Astrocyte (in vitro differentiated cells and primary cell): ENCODE measurements at regions not wholly inside any gene's neighbourhood (a gene's known extent, or its start where the extent isn't known, plus 50 kb on each side); places are given as distances from the start of the nearest gene placed in this dataset.

ENCODE experiments used
- DNase-seq: peaks from one replicate; pipeline ENCODE4 v3.0.0-alpha.2; 2010; ENCODE audit warnings: low read depth
- FAIRE-seq: peaks from 2 replicates; lab custom pipeline; 2011; peaks lifted over from hg19 to GRCh38; lab: Jason Lieb, UNC
- H2AFZ ChIP-seq: 2 replicates; pipeline ENCODE4 v1.6.0; 2012; ENCODE audit warnings: low read depth, low read length, inconsistent platforms
- H3K27ac ChIP-seq: 2 replicates; pipeline ENCODE4 v1.5.1; 2011; ENCODE audit warnings: low read depth, low read length, inconsistent platforms
- H3K27me3 ChIP-seq: 2 replicates; pipeline ENCODE4 v1.6.0; 2011; ENCODE audit warnings: low read length, inconsistent platforms; ENCODE audit not compliant: insufficient read depth
- H3K36me3 ChIP-seq: 2 replicates; pipeline ENCODE4 v1.5.1; 2011; ENCODE audit warnings: low read length, inconsistent platforms; ENCODE audit not compliant: insufficient read depth
- H3K4me1 ChIP-seq: 2 replicates; pipeline ENCODE4 v1.5.1; 2011; ENCODE audit warnings: low read length, inconsistent platforms; ENCODE audit not compliant: insufficient read depth
- H3K4me2 ChIP-seq: 2 replicates; pipeline ENCODE4 v1.6.0; 2012; ENCODE audit warnings: low read length, inconsistent platforms
- H3K4me3 ChIP-seq: 2 replicates; pipeline ENCODE4 v1.5.1; 2011; ENCODE audit warnings: low read depth, mild to moderate bottlenecking, low read length, inconsistent platforms; ENCODE audit not compliant: insufficient read depth
- H3K79me2 ChIP-seq: 2 replicates; pipeline ENCODE4 v1.6.0; 2012; ENCODE audit warnings: mild to moderate bottlenecking, low read length, inconsistent platforms; ENCODE audit not compliant: insufficient read depth
- H3K9ac ChIP-seq: 2 replicates; pipeline ENCODE4 v1.6.0; 2012; ENCODE audit warnings: mild to moderate bottlenecking, low read length, inconsistent platforms
- H3K9me3 ChIP-seq: 2 replicates; pipeline ENCODE4 v1.5.1; 2012; ENCODE audit warnings: low read depth, mild to moderate bottlenecking, low read length, inconsistent platforms; ENCODE audit not compliant: insufficient read depth
- H4K20me1 ChIP-seq: 2 replicates; pipeline ENCODE4 v1.6.0; 2012; ENCODE audit warnings: low read length, inconsistent platforms; ENCODE audit not compliant: insufficient read depth
- H3K27ac Mint-ChIP-seq: one replicate; pipeline ENCODE4 v1.8.0; 2021; ENCODE audit warnings: mild to moderate bottlenecking, mixed read lengths; ENCODE audit not compliant: unreplicated experiment
- H3K27me3 Mint-ChIP-seq: one replicate; pipeline ENCODE4 v1.8.0; 2021; ENCODE audit warnings: low read depth, mixed read lengths; ENCODE audit not compliant: unreplicated experiment
- H3K36me3 Mint-ChIP-seq: one replicate; pipeline ENCODE4 v1.8.0; 2021; ENCODE audit warnings: low read depth, mixed read lengths; ENCODE audit not compliant: unreplicated experiment
- H3K4me1 Mint-ChIP-seq: one replicate; pipeline ENCODE4 v1.8.0; 2021; ENCODE audit warnings: low read depth, mixed read lengths; ENCODE audit not compliant: unreplicated experiment
- H3K4me3 Mint-ChIP-seq: one replicate; pipeline ENCODE4 v1.8.0; 2021; ENCODE audit warnings: mild to moderate bottlenecking, moderate library complexity, mixed read lengths; ENCODE audit not compliant: unreplicated experiment
- H3K9me3 Mint-ChIP-seq: one replicate; pipeline ENCODE4 v1.8.0; 2021; ENCODE audit warnings: mild to moderate bottlenecking, mixed read lengths; ENCODE audit not compliant: unreplicated experiment
- EZH2 ChIP-seq: IDR thresholded peaks from 2 replicates; pipeline ENCODE4 v1.6.1; 2012; ENCODE audit warnings: mild to moderate bottlenecking, low read length, inconsistent platforms; ENCODE audit not compliant: insufficient read depth
- TF ChIP-seq, protein P1 (sequence below): IDR thresholded peaks from 2 replicates; pipeline ENCODE4 v1.5.1; 2011; ENCODE audit warnings: low read depth, mild to moderate bottlenecking, inconsistent platforms, low read length, moderate library complexity; ENCODE audit not compliant: insufficient read depth

DNA sequence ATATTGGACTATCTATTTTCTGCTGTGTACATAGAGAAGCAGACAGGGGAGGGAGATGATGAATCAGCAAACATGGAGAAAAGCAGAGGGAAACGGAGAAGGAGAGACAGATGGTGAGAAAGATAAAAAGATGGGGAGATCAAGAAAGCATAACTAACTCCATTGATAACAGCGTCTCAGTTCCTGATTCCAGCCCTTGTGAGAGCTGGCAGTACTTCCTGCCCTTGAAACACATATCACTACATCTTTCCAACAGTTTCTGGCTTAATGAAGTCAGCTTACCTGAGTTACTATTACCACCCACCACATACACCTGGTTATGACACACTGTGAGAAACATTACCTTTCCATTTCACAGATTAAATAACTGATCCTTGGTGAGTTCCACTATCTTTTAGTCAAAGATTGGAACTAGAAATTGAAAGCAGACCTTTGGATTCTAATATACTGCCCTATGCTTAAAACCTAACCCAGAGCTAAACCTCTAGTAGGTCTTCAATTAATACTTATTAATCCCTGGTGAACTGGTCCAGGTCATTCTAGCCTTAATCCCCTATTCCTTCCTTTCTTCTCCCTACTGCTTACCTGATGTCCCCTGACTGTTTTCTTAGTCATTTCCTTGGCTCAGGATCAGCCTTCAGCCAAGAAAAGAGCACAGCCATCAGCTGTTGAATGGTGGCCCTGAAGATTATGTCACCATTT, 346.6 kb upstream of the CCL2 start:
- Histone ChIP-seq H3K4me1 (no peaks in the 10 kb centered on the region), H3K27me3 (no peaks in the 10 kb centered on the region), H3K79me2 (no peaks in the 10 kb centered on the region), H3K27ac (no peak overlapping the region), H3K9me3 (no peaks in the 10 kb centered on the region), H3K4me3 (no peak overlapping the region), H2AFZ (no peak overlapping the region), H3K9ac (no peak overlapping the region), H3K36me3 (no peaks in the 10 kb centered on the region), H3K4me2 (no peak overlapping the region), H4K20me1 (no peaks in the 10 kb centered on the region)
- Mint-ChIP-seq H3K27me3 (peaks cover 5% of the 10 kb centered on the region), H3K9me3 (no peaks in the 10 kb centered on the region), H3K4me1 (no peaks in the 10 kb centered on the region), H3K27ac (no peak overlapping the region), H3K36me3 (no peaks in the 10 kb centered on the region), H3K4me3 (no peak overlapping the region)
- TF ChIP-seq, protein P1, sequence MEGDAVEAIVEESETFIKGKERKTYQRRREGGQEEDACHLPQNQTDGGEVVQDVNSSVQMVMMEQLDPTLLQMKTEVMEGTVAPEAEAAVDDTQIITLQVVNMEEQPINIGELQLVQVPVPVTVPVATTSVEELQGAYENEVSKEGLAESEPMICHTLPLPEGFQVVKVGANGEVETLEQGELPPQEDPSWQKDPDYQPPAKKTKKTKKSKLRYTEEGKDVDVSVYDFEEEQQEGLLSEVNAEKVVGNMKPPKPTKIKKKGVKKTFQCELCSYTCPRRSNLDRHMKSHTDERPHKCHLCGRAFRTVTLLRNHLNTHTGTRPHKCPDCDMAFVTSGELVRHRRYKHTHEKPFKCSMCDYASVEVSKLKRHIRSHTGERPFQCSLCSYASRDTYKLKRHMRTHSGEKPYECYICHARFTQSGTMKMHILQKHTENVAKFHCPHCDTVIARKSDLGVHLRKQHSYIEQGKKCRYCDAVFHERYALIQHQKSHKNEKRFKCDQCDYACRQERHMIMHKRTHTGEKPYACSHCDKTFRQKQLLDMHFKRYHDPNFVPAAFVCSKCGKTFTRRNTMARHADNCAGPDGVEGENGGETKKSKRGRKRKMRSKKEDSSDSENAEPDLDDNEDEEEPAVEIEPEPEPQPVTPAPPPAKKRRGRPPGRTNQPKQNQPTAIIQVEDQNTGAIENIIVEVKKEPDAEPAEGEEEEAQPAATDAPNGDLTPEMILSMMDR, result no peak
- TF ChIP-seq EZH2, result no peak
- DNase-seq (no peak), FAIRE-seq (no peak)

GRCh38 chr17:33910200-33910857, 344.8 kb upstream of the CCL2 start:
- peaks cover 7% of the 10 kb centered on the region for H3K27me3 Mint-ChIP-seq
- H4K20me1 ChIP-seq, result no peaks in the 10 kb centered on the region
- H3K36me3 ChIP-seq, result no peaks in the 10 kb centered on the region
- no peak overlapping the region for H3K9ac ChIP-seq
- H3K27me3 ChIP-seq, result no peaks in the 10 kb centered on the region
- H3K4me1 Mint-ChIP-seq, result no peaks in the 10 kb centered on the region
- no peaks in the 10 kb centered on the region for H3K9me3 ChIP-seq
- no peak for TF ChIP-seq EZH2
- TF ChIP-seq, protein P1, result no peak
- H3K4me3 Mint-ChIP-seq, result no peak overlapping the region
- H3K4me2 ChIP-seq, result no peak overlapping the region
- H3K27ac Mint-ChIP-seq, result no peak overlapping the region
- H3K9me3 Mint-ChIP-seq, result no peaks in the 10 kb centered on the region
- no peak overlapping the region for H2AFZ ChIP-seq
- no peaks in the 10 kb centered on the region for H3K4me1 ChIP-seq
- H3K36me3 Mint-ChIP-seq, result no peaks in the 10 kb centered on the region
- no peak overlapping the region for H3K27ac ChIP-seq
- no peak overlapping the region for H3K4me3 ChIP-seq
- no peak for FAIRE-seq
- no peaks in the 10 kb centered on the region for H3K79me2 ChIP-seq
- no peak for DNase-seq

- H2AFZ ChIP-seq, result no peak overlapping the region
- no peaks in the 10 kb centered on the region for H3K36me3 Mint-ChIP-seq
- H3K4me1 Mint-ChIP-seq, result no peaks in the 10 kb centered on the region
- H4K20me1 ChIP-seq, result no peaks in the 10 kb centered on the region
- no peaks in the 10 kb centered on the region for H3K27me3 ChIP-seq
- TF ChIP-seq EZH2, result no peak
- TF ChIP-seq, protein P1, result no peak
- H3K27ac Mint-ChIP-seq, result no peak overlapping the region
- no peak overlapping the region for H3K4me3 Mint-ChIP-seq
- no peaks in the 10 kb centered on the region for H3K4me1 ChIP-seq
- H3K9ac ChIP-seq, result no peak overlapping the region
- no peaks in the 10 kb centered on the region for H3K36me3 ChIP-seq
- H3K27ac ChIP-seq, result no peak overlapping the region
- H3K27me3 Mint-ChIP-seq, result peaks cover 21% of the 10 kb centered on the region
- DNase-seq (no peak), FAIRE-seq (no peak)
- H3K9me3 Mint-ChIP-seq, result no peaks in the 10 kb centered on the region
- H3K4me2 ChIP-seq, result no peak overlapping the region
- H3K9me3 ChIP-seq, result no peaks in the 10 kb centered on the region
- no peak overlapping the region for H3K4me3 ChIP-seq
- H3K79me2 ChIP-seq, result no peaks in the 10 kb centered on the region
Measured at GRCh38 chr17:33914125-33914524, 341.0 kb upstream of the CCL2 start.
